GM12878 (cell line): ENCODE measurements at regions not wholly inside any gene's neighbourhood (a gene's known extent, or its start where the extent isn't known, plus 50 kb on each side); places are given as distances from the start of the nearest gene placed in this dataset.

Source experiments
- ATAC-seq: fragments of 200-7000 bp; cut with Tn5 transposase; 3 replicates; pipeline ENCODE4 v1.9.1; 2020; ENCODE audit warnings: mild to moderate bottlenecking, moderate library complexity
- BruUV-seq: library from RNA; stranded (reverse); fragments of 400-500 nt; replicated peaks from 2 replicates; lab custom pipeline; 2021; lab: Mats Ljungman, UMichigan
- CTCF ChIA-PET: fragments of 300-600 bp; sonication (Branson Sonifier 250); formaldehyde crosslinking; extraction: SDS; loops from one replicate; lab custom pipeline; 2021; ENCODE audit warnings: inconsistent platforms; lab: Yijun Ruan, JAX
- POLR2A ChIA-PET: fragments of 350-600 bp; formaldehyde crosslinking; extraction: SDS; loops from one replicate; lab custom pipeline; 2021; ENCODE audit warnings: inconsistent platforms; lab: Charles Lee
- RAD21 ChIA-PET: fragments of 300-600 bp; sonication (Branson Sonifier 250); formaldehyde crosslinking; loops from one replicate; lab custom pipeline; 2023; ENCODE audit warnings: antibody characterized with exemption; ENCODE audit not compliant: unreplicated experiment; lab: Charles Lee
- SMC1A ChIA-PET: fragments of 300-600 bp; sonication (Branson Sonifier 250); formaldehyde crosslinking; loops from one replicate; lab custom pipeline; 2023; ENCODE audit not compliant: unreplicated experiment, uncharacterized antibody; lab: Charles Lee
- DNase-seq: peaks from one replicate; pipeline ENCODE4 v3.0.0-alpha.2; 2011; ENCODE audit warnings: low read depth, low spot score
- FAIRE-seq: peaks from 3 replicates; lab custom pipeline; 2011; peaks lifted over from hg19 to GRCh38; lab: Jason Lieb, UNC
- H2AFZ ChIP-seq: 2 replicates; pipeline ENCODE4 v1.6.0; 2011; ENCODE audit warnings: low read depth, low read length, control low read depth; ENCODE audit not compliant: control insufficient read depth
- H3K27ac ChIP-seq: 2 replicates; pipeline ENCODE4 v1.5.1; 2011; ENCODE audit warnings: control low read depth; ENCODE audit not compliant: control insufficient read depth, insufficient read depth
- H3K27me3 ChIP-seq, 2 experiments: replicated peaks in 1 of 2; 2 replicates each; pipeline versions ENCODE4 v1.6.0 to v1.6.1; 2011; ENCODE audit warnings: low read length in 1 of 2; ENCODE audit not compliant: control insufficient read depth in 2 of 2, insufficient read depth in 2 of 2
- H3K36me3 ChIP-seq, 2 experiments: 2 replicates each; pipeline ENCODE4 v1.5.1; 2011; ENCODE audit warnings: low read length in 1 of 2; ENCODE audit not compliant: control insufficient read depth in 2 of 2, insufficient read depth in 2 of 2
- H3K4me1 ChIP-seq: 2 replicates; pipeline ENCODE4 v1.6.1; 2011; ENCODE audit warnings: mild to moderate bottlenecking, low read length, moderate library complexity, mixed read lengths; ENCODE audit not compliant: control insufficient read depth, insufficient read depth
- H3K4me2 ChIP-seq: 2 replicates; pipeline ENCODE4 v1.6.0; 2011; ENCODE audit warnings: control low read depth; ENCODE audit not compliant: control insufficient read depth, insufficient read depth
- H3K4me3 ChIP-seq: fragments of 200-600 bp; sonication (generic); 2 replicates; pipeline ENCODE4 v1.5.1; 2016
- H3K79me2 ChIP-seq: 2 replicates; pipeline ENCODE4 v1.6.0; 2011; ENCODE audit warnings: low read length; ENCODE audit not compliant: control insufficient read depth, insufficient read depth
- H3K9ac ChIP-seq: 2 replicates; pipeline ENCODE4 v1.8.0; 2011; ENCODE audit warnings: low read length, control low read depth, mixed read lengths; ENCODE audit not compliant: control insufficient read depth, insufficient read depth
- H3K9me3 ChIP-seq: replicated peaks from 3 replicates; pipeline ENCODE4 v1.5.1; 2011; ENCODE audit warnings: mild to moderate bottlenecking, low read length; ENCODE audit not compliant: control insufficient read depth, insufficient read depth
- H4K20me1 ChIP-seq: 2 replicates; pipeline ENCODE4 v1.6.0; 2011; ENCODE audit not compliant: control insufficient read depth, insufficient read depth
- ATF2 ChIP-seq: IDR thresholded peaks from 2 replicates; pipeline ENCODE4 v1.6.1; 2012; ENCODE audit warnings: low read length, inconsistent platforms
- BACH1 ChIP-seq: fragments of 450-650 bp; IDR thresholded peaks from 2 replicates; pipeline ENCODE4 v1.6.1; 2017; ENCODE audit warnings: mild to moderate bottlenecking, borderline replicate concordance
- BMI1 ChIP-seq: fragments of 450-650 bp; IDR thresholded peaks from 2 replicates; pipeline ENCODE4 v1.6.1; 2016; ENCODE audit warnings: mild to moderate bottlenecking, moderate library complexity, borderline replicate concordance
- CBX5 ChIP-seq: sonication (generic); IDR thresholded peaks from 2 replicates; pipeline ENCODE4 v1.6.1; 2016; ENCODE audit warnings: low read depth, moderate library complexity, mild to moderate bottlenecking, inconsistent platforms
- CREB1 ChIP-seq: IDR thresholded peaks from 2 replicates; pipeline ENCODE4 v1.6.1; 2012; ENCODE audit warnings: low read depth, mild to moderate bottlenecking, inconsistent platforms
- EP300 ChIP-seq, 2 experiments: fragments of 150-350 bp in 1 of 2; IDR thresholded peaks; 2 replicates each; pipeline ENCODE4 v1.6.1; 2011 to 2012; ENCODE audit warnings: low read depth in 2 of 2, low read length in 2 of 2, borderline replicate concordance in 1 of 2, improper control_type of control experiment in 1 of 2, inconsistent platforms in 1 of 2; ENCODE audit not compliant: control insufficient read depth in 1 of 2
- FOS ChIP-seq: IDR thresholded peaks from 3 replicates; pipeline ENCODE4 v1.6.1; 2011; ENCODE audit warnings: borderline replicate concordance; ENCODE audit not compliant: insufficient read length; ENCODE audit errors: extremely low read depth
- FOXM1 ChIP-seq: IDR thresholded peaks from 2 replicates; pipeline ENCODE4 v1.6.1; 2012; ENCODE audit warnings: low read depth, mild to moderate bottlenecking, inconsistent platforms, low read length, moderate library complexity
- HSF1 ChIP-seq: fragments of 150-350 bp; IDR thresholded peaks from 2 replicates; pipeline ENCODE4 v1.6.1; 2014; ENCODE audit warnings: mild to moderate bottlenecking, low read depth, low read length
- KLF5 ChIP-seq: fragments of 450-650 bp; IDR thresholded peaks from 2 replicates; pipeline ENCODE4 v1.6.1; 2014; ENCODE audit warnings: mild to moderate bottlenecking; ENCODE audit not compliant: partially characterized antibody
- MYC ChIP-seq: IDR thresholded peaks from 2 replicates; pipeline ENCODE4 v1.6.1; 2011; ENCODE audit warnings: mild to moderate bottlenecking, low read length, moderate library complexity, inconsistent platforms; ENCODE audit not compliant: insufficient read depth, insufficient replicate concordance, insufficient read length, severe bottlenecking
- NBN ChIP-seq: fragments of 450-650 bp; IDR thresholded peaks from 2 replicates; pipeline ENCODE4 v1.6.1; 2016
- NR2C1 ChIP-seq: fragments of 450-650 bp; IDR thresholded peaks from 2 replicates; pipeline ENCODE4 v1.6.1; 2017; ENCODE audit warnings: antibody characterized with exemption, mild to moderate bottlenecking, moderate library complexity
- POLR2AphosphoS5 ChIP-seq: IDR thresholded peaks from 2 replicates; pipeline ENCODE4 v1.6.1; 2011; ENCODE audit warnings: mild to moderate bottlenecking, low read length, inconsistent platforms
- SMAD1 ChIP-seq: fragments of 450-650 bp; IDR thresholded peaks from 2 replicates; pipeline ENCODE4 v1.6.1; 2018; ENCODE audit warnings: mild to moderate bottlenecking, low read depth; ENCODE audit not compliant: partially characterized antibody
- SRF ChIP-seq, 2 experiments: IDR thresholded peaks; 2 replicates each; pipeline ENCODE4 v1.6.1; 2011; ENCODE audit warnings: low read depth in 2 of 2, low read length in 2 of 2, mild to moderate bottlenecking in 1 of 2, moderate library complexity in 1 of 2
- TBL1XR1 ChIP-seq: IDR thresholded peaks from 2 replicates; pipeline ENCODE4 v1.6.1; 2012; ENCODE audit warnings: low read depth, low read length, improper control_type of control experiment
- WRNIP1 ChIP-seq: IDR thresholded peaks from 2 replicates; pipeline ENCODE4 v1.6.1; 2011; ENCODE audit warnings: low read depth, low read length, improper control_type of control experiment, borderline replicate concordance
- YBX1 ChIP-seq: fragments of 450-650 bp; IDR thresholded peaks from 2 replicates; pipeline ENCODE4 v1.6.1; 2016; ENCODE audit warnings: antibody characterized with exemption
- WGBS: methylation state at CpG from one replicate; pipeline ENCODE4 v1.1.6; 2016; ENCODE audit warnings: low lambda C conversion rate; ENCODE audit not compliant: insufficient replicate concordance, insufficient coverage; ENCODE audit errors: missing lambda C conversion rate; 5-methylcytosine and 5-hydroxymethylcytosine counted together
- in situ Hi-C: fragments of 300-500 bp; cut with MboI; formaldehyde crosslinking; loops from 9 replicates; pipeline ENCODE4 v1.14.3; 2018; ENCODE audit warnings: mixed read lengths
- intact Hi-C: fragments of 100-400 bp; cut with micrococcal nuclease; formaldehyde crosslinking; loops from one replicate; pipeline ENCODE4 v1.14.2; 2022; ENCODE audit not compliant: unreplicated experiment
- TF ChIP-seq, protein P1 (sequence below): fragments of 450-650 bp; IDR thresholded peaks from 2 replicates; pipeline ENCODE4 v1.6.1; 2017; ENCODE audit warnings: antibody characterized with exemption, mild to moderate bottlenecking, moderate library complexity

GRCh38 chr2:219929835-219930234 lies 302.4 kb downstream of the SLC4A3 start:
- no TSS peak for BruUV-seq
- in situ Hi-C loops = no loop called here
- SMC1A ChIA-PET = no interaction called here

More at GRCh38 chr2:219929835-219930234, 302.4 kb downstream of the SLC4A3 start:
- Histone ChIP-seq H4K20me1 (no peaks in the 10 kb centered on the region), H2AFZ (no peak overlapping the region), H3K4me1 (no peaks in the 10 kb centered on the region), H3K27me3 (no peaks in the 10 kb centered on the region), H3K9ac (no peak overlapping the region), H3K4me2 (no peak overlapping the region), H3K4me3 (no peak overlapping the region), H3K36me3 (no peaks in the 10 kb centered on the region), H3K9me3 (no peaks in the 10 kb centered on the region), H3K79me2 (no peaks in the 10 kb centered on the region), H3K27ac (no peak overlapping the region)
- RAD21 ChIA-PET = no interaction called here
- no peak for TF ChIP-seq CBX5
- TF ChIP-seq, protein P1, sequence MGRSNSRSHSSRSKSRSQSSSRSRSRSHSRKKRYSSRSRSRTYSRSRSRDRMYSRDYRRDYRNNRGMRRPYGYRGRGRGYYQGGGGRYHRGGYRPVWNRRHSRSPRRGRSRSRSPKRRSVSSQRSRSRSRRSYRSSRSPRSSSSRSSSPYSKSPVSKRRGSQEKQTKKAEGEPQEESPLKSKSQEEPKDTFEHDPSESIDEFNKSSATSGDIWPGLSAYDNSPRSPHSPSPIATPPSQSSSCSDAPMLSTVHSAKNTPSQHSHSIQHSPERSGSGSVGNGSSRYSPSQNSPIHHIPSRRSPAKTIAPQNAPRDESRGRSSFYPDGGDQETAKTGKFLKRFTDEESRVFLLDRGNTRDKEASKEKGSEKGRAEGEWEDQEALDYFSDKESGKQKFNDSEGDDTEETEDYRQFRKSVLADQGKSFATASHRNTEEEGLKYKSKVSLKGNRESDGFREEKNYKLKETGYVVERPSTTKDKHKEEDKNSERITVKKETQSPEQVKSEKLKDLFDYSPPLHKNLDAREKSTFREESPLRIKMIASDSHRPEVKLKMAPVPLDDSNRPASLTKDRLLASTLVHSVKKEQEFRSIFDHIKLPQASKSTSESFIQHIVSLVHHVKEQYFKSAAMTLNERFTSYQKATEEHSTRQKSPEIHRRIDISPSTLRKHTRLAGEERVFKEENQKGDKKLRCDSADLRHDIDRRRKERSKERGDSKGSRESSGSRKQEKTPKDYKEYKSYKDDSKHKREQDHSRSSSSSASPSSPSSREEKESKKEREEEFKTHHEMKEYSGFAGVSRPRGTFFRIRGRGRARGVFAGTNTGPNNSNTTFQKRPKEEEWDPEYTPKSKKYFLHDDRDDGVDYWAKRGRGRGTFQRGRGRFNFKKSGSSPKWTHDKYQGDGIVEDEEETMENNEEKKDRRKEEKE = no peak
- TF ChIP-seq POLR2AphosphoS5 = no peak
- no peak for TF ChIP-seq WRNIP1
- TF ChIP-seq CREB1 = no peak
- no peak for TF ChIP-seq SMAD1
- TF ChIP-seq YBX1 = no peak
- no peak for TF ChIP-seq SRF (IDR thresholded peaks at IDR 0.05; ENCODE audit: low read depth in 2 of 2, low read length in 2 of 2)
- no peak for TF ChIP-seq FOS
- TF ChIP-seq HSF1 = no peak
- no peak for TF ChIP-seq KLF5
- TF ChIP-seq FOXM1 = no peak
- no peak for TF ChIP-seq TBL1XR1
- TF ChIP-seq NR2C1 = no peak
- no peak for TF ChIP-seq MYC
- TF ChIP-seq NBN = no peak
- TF ChIP-seq EP300 (IDR thresholded peaks at IDR 0.05; ENCODE audit: borderline replicate concordance in 1 of 2, control insufficient read depth in 1 of 2, low read depth in 2 of 2, low read length in 2 of 2) = no peak
- TF ChIP-seq ATF2 = no peak
- TF ChIP-seq BMI1 = no peak
- no peak for TF ChIP-seq BACH1
- FAIRE-seq = no peak
- ATAC-seq = no peak
- DNase-seq = no peak
- CTCF ChIA-PET = no interaction called here
- POLR2A ChIA-PET = no interaction called here
- 37% methylated on average over 5 of the region's 5 CpGs for WGBS
- intact Hi-C loops = no loop called here
